Dedifferentiated amniotic fluid mesenchymal stem cell (primary cell): ENCODE measurements at regions not wholly inside any gene's neighbourhood (a gene's known extent, or its start where the extent isn't known, plus 50 kb on each side); places are given as distances from the start of the nearest gene placed in this dataset.
"Not testable (repeated sequence)": the region's sequence is repeated elsewhere in the genome, so short reads cannot be mapped to it uniquely, and the experiment has no call there.

ENCODE experiments used
- DNase-seq: peaks from one replicate; pipeline ENCODE4 v3.0.0-alpha.2; 2016; ENCODE audit errors: extremely low spot score

GRCh38 chr11:127844876-127845275, 742.5 kb downstream of the ETS1 start:
- DNase-seq = no peak

GRCh38 chr11:127843483-127844396, 743.6 kb downstream of the ETS1 start:
- DNase-seq = peak; percentile 76

- no peak for DNase-seq
Observed at GRCh38 chr11:127825183-127825582, 762.2 kb downstream of the ETS1 start.

GRCh38 chr11:127818625-127819024, 768.7 kb downstream of the ETS1 start:
- no peak for DNase-seq

GRCh38 chr11:127816962-127817361, 770.4 kb downstream of the ETS1 start:
- DNase-seq = no peak

GRCh38 chr11:127815331-127815730, 772.0 kb downstream of the ETS1 start:
- no peak for DNase-seq

- no peak for DNase-seq
Observed at GRCh38 chr11:127806501-127806900, 780.9 kb downstream of the ETS1 start.

- DNase-seq = no peak
Observed at GRCh38 chr11:127805771-127806170, 781.6 kb downstream of the ETS1 start.

GRCh38 chr11:127804747-127805400, 782.5 kb downstream of the ETS1 start:
- no peak for DNase-seq

- DNase-seq = no peak
Observed at GRCh38 chr11:127803755-127804154, 783.6 kb downstream of the ETS1 start.

- DNase-seq = no peak
Observed at GRCh38 chr11:127800989-127801688, 786.2 kb downstream of the ETS1 start.

GRCh38 chr11:127795326-127795725, 792.0 kb downstream of the ETS1 start:
- DNase-seq = no peak

GRCh38 chr11:127791844-127792243, 791.3 kb upstream of the KIRREL3 start:
- no peak for DNase-seq

GRCh38 chr11:127790592-127790991, 790.0 kb upstream of the KIRREL3 start:
- DNase-seq = no peak

GRCh38 chr11:127789927-127790326, 789.4 kb upstream of the KIRREL3 start:
- DNase-seq = no peak

GRCh38 chr11:127772938-127773337, 772.4 kb upstream of the KIRREL3 start:
- not testable (repeated sequence) for DNase-seq

GRCh38 chr11:127768931-127769330, 768.4 kb upstream of the KIRREL3 start:
- DNase-seq = not testable (repeated sequence)

GRCh38 chr11:127766734-127767133, 766.2 kb upstream of the KIRREL3 start:
- no peak for DNase-seq

- no peak for DNase-seq
Observed at GRCh38 chr11:127738771-127739286, 738.3 kb upstream of the KIRREL3 start.

GRCh38 chr11:127737499-127737898, 736.9 kb upstream of the KIRREL3 start:
- DNase-seq = no peak

GRCh38 chr11:127733552-127733951, 733.0 kb upstream of the KIRREL3 start:
- no peak for DNase-seq

- no peak for DNase-seq
Observed at GRCh38 chr11:127726367-127726766, 725.8 kb upstream of the KIRREL3 start.
